HK-2 (cell line): ENCODE measurements at regions not wholly inside any gene's neighbourhood (a gene's known extent, or its start where the extent isn't known, plus 50 kb on each side); places are given as distances from the start of the nearest gene placed in this dataset.
"Not testable (repeated sequence)": the region's sequence is repeated elsewhere in the genome, so short reads cannot be mapped to it uniquely, and the experiment has no call there.

Experiments used
- DNase-seq: peaks from one replicate; pipeline ENCODE4 v3.0.0-alpha.2; 2018; ENCODE audit not compliant: unreplicated experiment

DNA sequence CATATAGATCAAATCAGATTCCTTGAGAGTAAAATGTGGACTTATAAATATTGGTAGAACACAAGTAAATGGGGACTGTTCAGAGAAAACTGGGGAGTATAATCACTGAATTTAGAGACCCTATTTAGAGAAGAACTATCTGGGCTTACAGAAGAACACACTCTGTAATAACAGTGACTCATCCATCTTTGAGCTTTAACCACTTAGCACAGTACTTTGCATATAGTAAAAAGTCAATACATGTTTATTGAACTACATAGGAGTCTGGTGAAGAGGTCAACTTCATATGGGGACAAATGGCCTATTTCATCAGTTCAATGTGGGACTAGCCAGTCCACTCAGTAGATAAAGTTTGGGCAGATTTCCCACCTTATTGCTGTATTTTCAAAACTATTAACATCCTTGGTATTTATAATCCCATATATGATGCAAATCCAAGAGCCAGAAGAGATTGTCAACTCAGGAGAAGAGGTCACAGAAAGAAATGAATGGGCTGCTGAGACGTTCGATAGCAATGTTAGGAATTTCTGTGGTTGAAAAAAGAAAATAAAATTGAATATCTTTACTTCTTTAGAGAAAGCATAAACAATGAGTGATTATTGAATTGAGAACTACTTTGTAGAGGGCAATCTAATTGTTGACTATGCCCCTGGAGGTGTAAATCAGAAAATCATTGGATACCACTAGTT, 119.3 kb upstream of the CACNA2D1 start:
- DNase-seq, result no peak

DNA sequence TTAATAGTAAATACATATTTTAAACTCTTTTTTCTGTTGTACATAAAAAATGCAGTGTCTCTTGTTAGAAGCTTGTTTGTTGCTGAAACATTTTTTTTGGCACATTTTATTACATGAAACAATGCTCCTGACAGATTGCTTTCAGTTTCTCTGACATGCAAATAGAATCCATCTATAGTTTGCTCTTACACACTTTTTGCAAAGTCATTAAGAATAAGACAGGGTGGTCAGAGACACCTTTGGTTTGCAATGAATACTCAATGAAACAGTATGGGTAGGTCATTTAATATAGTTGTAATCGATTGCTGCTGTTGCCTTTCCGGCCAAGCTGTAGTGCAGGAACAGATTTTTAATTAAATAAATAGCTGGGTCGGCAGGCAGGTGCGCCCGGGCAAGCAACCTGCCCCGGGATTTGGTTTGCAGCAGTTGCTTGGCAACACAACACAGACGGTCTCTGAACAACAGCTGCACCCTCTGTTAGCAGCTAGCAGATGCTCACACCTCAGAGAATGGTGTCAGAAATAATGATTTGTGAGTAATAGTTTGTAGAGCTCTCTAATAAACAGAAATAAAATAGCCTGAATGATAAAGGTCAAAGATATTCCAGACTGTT, 115.7 kb upstream of the CACNA2D1 start:
- DNase-seq, result no peak

DNA sequence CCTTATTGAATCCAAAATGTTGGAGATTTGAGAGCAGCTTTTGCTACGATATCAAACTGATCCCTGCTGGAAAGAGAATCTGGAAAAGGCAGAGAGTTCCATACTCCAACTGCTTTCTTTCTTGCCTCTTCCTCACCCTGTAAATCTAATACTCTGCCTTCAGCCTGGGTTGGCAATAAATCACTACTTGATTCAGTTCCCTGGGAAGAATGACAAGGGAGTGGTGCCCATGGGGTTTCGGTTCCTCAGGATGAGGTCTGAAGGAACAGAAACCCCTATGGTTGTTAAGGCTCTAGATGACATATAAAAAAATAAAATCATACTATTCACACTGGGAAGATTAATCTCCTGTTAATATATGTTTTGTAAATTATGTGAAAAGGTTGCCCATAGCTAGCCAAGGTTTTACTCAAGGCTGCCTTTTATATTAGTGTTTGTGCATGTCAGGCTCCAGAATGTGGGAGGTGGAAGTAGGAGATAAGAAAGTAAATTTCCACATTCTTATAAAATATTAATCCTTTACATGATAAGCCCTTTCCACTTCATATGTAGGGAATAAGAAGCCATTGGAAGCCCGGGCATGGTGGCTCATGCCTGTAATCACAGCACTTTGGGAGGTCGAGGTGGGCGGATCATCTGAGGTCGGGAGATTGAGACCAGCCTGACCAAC, 106.2 kb upstream of the CACNA2D1 start:
- no peak for DNase-seq

GRCh38 chr7:82548141-82548688, 104.6 kb upstream of the CACNA2D1 start:
- no peak for DNase-seq

DNA sequence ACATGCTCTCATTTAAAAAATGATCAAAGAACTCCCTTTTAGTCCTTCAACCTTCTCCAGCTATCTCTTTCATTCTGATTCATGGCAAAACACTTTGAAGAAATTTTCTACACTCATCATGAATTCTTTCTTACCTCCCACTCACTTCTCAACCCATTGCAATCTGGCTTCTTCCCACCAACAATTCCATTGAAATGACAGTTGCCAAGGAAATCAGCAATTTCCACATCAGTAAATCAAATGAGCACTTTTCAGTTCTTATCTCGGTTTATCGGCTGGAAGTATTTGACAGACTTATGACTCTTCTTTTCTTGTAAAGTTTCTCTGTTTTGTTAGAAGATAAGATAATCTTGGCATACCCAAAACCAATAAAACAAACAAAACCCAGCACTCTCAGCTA, 99.1 kb upstream of the CACNA2D1 start:
- no peak for DNase-seq

DNA sequence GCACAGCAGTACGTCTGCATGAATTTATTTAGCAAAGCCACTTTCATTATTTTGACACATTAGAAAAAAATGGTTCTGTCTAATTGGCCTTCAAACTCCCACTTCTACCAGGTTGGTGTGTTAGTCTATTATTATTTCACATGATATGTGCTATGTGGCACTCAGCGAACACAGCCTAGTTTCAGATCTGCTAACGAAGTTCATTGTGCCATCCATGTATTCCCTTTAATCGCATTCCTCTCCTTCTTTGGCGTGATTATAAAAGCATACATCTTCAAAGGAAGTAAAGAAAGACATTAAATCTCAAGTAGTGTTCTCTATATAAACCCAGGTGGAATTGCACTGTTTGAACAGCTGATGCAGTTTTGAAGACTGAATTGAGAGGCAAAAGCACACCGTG, 96.4 kb upstream of the CACNA2D1 start:
- no peak for DNase-seq

GRCh38 chr7:82534684-82535083, 91.1 kb upstream of the CACNA2D1 start:
- no peak for DNase-seq

DNA sequence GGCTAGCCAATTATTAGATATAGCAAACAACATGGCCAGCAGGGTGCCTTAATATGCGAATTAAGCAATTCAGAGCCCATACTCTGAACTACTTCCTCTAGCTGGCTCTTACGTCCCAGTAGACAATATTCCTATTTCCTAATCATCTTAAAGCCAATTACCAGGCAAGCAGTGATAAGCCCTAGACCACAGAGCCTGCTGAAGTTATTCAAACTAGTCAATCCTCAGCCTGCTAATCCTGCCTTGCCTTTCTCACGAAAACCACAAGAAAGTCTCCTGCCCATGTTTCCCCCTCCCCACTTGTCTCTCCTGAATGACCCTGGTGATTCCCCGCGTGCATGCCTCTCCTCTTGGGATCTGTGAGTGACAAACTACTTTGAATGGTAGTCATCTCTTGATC, 86.8 kb upstream of the CACNA2D1 start:
- no peak for DNase-seq

DNA sequence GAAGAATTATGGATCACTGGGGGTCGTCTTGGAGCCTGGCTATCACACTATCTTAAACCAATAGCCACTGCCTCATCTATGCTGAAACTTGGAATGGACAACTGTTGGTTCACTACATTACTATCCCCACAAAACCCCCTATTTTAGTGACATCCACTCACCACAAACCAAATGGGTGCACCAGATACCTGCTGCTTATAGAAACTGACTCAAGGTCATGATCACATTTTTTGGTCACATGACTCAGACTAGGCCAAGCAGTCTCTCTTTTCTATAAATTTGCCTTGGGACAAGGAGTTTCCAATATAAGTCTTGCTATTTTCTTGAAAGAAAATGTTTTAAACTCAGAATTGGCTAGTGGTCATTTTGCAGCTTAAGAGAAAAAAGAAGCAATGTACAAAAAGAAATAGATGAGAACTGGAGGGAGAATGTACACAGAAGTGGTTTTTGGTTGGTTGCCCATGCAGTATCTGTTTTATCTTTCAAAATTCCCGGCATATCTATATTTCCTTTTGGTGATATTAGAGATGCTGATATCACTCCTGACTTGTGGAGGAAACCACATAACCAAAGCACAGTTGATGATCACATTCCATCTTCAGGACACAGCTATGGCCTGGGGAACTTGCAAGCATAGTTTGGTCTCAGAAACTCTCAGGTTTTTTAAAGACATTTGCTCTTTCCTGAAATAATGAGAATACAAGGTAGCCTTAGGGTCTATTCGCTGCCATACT, 85.2 kb upstream of the CACNA2D1 start:
- no peak for DNase-seq

DNA sequence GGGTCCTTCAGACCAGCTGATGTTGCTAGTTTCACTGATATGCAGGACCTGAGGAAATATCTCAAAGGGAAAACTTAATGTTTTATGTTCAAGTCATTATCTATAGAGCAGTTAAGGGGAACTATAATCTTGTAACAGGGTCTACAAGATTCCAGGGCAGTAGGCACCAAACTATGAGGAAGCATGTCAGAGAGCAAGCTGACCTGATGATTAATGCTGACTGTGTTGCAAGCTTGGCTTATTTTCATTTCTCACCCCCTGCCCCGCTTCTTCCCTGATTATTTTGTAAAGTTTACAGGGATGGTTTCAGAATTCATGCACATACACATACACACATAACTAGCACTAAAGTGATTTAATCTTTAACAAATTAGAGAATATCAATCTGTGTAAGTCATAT, 84.3 kb upstream of the CACNA2D1 start:
- DNase-seq, result no peak

DNA sequence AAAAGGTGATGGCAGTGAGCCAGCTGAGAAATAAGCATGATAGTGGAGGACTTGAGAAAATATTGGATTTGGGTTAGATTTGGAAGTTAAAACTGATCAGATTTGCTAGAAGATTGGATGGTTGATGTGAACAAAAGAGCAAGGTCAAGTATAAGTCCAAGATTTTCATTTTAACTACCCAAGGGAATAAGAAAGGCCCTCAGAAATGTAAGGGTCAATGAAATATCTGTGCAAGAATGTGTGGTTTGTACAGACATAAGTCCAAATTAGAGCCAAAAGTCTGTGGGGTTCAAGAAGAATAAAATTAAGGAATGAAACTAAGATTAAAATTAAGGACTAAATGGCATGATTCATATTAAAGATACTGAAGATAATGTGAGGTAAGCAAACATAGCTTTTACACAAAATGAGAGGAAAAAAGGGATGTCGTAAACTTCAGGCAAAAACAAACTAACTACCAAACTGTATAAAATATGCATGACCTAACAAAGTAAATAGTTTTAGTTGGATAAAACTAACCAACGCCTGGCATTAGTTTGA, 78.4 kb upstream of the CACNA2D1 start:
- DNase-seq, result no peak

DNA sequence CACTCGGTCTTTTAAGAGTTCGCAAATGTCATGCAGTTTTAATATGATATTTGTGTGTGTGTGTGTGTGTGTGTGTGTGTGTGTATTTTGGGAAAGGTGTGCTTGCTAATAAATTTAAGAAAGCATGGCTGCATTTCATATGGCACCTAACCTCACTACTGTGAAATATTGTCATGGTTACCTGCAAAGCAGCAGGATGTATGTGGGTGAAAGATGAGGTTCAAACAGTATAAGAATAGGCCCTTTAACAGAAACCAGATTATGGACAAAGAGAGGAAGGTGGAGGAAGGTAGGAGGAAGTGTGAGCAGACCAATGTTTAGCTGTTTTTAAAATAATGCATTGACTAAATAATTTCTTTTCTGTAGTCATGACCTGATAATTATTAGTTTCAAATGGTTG, 73.5 kb upstream of the CACNA2D1 start:
- no peak for DNase-seq

DNA sequence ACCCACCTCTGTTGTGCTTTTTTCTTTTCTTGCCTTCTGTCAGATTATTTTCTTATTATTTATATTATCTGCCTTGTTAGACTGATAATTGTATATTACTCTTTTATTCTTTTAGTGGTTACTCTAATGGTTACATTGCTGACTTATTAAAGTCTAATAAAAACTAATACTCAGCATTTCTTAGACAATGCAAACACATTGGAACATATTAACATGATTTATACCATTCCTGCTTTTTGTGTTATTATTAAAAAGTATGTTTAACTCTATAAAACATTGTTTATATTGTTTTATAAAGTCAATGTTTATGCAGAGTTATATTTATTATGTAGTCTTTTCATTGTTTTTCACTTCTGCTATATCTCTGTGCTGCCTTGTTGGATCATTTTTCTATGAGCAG, 68.0 kb upstream of the CACNA2D1 start:
- no peak for DNase-seq

- DNase-seq, result no peak
Measured at GRCh38 chr7:82507976-82508677, 64.5 kb upstream of the CACNA2D1 start.

GRCh38 chr7:82507365-82507975, 63.9 kb upstream of the CACNA2D1 start:
- DNase-seq, result no peak

DNA sequence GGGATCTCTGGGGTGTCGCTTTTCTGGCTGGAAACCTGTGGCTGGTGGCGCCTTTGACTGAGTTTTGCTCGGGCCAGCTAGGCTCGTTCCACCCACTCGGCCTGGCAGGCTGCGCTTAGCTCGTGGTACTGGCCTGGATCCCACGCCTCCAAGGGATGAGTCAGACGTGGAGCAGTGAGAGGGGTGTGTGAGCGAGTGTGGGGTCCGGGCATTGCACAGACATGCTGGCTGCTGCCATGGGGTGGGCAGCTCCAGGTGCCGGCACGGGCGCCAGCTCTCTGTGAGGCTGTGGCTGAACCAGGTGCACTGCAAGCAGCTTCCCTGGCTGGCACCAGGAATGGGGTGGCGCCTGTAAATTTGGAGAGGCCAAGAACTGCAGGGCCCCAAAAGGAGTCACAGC, 63.1 kb upstream of the CACNA2D1 start:
- no peak for DNase-seq

- DNase-seq, result no peak
Measured at GRCh38 chr7:82506208-82506607, 62.6 kb upstream of the CACNA2D1 start.

GRCh38 chr7:82501346-82501745, 57.8 kb upstream of the CACNA2D1 start:
- DNase-seq, result no peak

- not testable (repeated sequence) for DNase-seq
Measured at GRCh38 chr7:82499546-82499945, 56.0 kb upstream of the CACNA2D1 start.

- no peak for DNase-seq
Measured at GRCh38 chr7:82494420-82494819, 50.8 kb upstream of the CACNA2D1 start.
